ENCODE measurements at regions not wholly inside any gene's neighbourhood (a gene's known extent, or its start where the extent isn't known, plus 50 kb on each side); places are given as distances from the start of the nearest gene placed in this dataset.

DNA sequence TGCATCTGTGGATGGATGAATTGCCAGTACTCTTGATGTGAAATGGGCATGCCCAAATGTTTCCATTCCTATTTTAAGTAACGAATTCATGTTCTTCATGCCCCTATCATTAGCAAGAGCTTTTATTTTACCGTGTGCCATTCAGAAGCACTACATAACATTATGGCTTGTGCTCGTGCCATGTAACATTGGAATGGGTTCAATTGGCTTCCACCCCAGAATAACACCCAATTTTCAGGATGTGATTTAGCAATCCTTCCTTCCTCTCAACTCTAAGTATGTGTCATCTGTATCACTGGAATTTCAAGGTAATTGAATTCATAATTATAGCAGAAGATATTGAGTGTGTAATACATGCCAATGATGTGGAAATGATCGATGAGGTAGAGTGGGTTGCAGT is 145.8 kb upstream of the TMPO start:
- no peak for DNase-seq

GRCh38 chr12:98370976-98371375 is 144.4 kb upstream of the TMPO start:
- DNase-seq, result no peak

- no peak for DNase-seq
These were observed 144.0 kb upstream of the TMPO start for GRCh38 chr12:98371419-98371818.

GRCh38 chr12:98372340-98373024 is 142.9 kb upstream of the TMPO start:
- DNase-seq, result no peak

GRCh38 chr12:98373025-98373554 is 142.3 kb upstream of the TMPO start:
- peak; percentile 43 for DNase-seq

- DNase-seq, result no peak
These were observed 141.4 kb upstream of the TMPO start for GRCh38 chr12:98374007-98374406.

DNA sequence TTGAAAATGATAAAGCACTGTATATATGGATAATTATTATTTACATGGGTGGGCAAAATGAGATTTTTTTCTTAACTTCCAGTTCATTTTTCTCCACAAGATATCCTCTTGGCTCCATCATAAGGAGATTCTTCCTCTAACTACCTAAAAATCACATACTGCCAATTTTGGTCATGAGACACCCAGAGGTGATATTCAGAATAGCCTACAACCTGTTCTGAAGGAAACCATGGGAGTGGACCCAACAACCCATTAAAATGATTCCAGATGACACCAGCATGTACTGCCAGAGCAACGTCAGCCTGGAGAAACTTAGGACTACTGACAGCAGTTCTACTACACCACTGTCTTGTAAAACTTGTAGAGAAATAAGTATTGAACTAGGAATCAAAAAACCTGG is 136.3 kb upstream of the TMPO start:
- DNase-seq, result no peak

DNA sequence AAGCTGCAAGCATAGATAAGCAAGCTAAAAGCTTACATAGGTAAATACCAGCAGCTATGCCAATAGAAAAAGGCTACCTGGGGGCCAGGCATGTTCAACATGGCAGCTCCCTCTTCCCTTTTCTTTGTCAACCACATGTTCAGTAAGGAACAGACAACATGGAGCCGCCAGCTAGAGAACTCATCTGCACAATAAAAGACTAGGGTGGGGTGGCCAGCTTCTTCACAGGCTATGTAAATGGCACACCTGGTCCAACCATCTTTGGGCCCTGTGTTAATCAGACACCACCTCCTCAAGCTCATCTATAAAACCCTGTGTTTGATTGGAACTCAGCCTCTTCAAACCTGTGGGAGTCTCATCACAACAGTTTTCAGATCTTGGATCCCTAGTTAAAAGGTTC is 129.7 kb upstream of the TMPO start:
- DNase-seq, result no peak

GRCh38 chr12:98387444-98387843 is 127.9 kb upstream of the TMPO start:
- no peak for DNase-seq

DNA sequence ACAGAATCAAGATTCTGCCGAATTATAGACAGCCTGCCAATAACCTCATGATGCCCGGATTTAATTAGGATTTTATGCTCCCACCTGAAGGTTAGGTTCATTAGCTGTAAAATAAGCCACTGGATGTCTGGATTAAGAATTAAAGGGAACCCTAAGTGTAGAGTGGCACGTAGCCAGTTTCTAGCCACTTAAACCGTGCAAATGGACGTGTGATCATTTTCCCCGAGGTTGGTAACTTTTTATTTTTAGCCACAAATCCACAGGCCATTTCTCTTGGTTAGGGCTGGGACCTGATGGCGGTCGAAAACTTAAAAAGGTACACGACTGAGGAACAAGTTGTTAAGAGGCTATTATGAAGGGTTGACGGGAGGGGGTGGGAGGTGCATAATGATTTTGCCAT is 127.3 kb upstream of the TMPO start:
- DNase-seq, result no peak

DNA sequence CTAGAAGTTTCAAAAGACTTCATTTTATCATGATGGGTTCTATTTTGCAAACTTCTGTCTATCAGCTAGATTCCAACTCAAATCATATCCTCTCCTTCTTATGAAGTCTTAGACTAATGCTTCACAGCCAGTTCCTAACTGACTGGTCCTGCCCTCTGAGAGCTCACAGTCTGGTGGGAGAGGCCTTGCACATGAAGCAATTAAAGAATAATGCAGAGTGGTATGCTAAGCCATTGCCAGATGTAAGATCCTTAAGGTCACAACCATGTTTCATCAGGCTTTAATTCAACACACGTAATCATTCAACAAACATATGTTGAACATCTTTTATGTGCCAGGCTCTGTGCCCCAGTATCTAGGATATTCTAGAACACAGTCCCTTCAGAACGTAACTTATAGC is 125.8 kb upstream of the TMPO start:
- DNase-seq, result no peak

GRCh38 chr12:98397323-98398105 is 117.9 kb upstream of the TMPO start:
- DNase-seq, result peak; percentile 76

DNA sequence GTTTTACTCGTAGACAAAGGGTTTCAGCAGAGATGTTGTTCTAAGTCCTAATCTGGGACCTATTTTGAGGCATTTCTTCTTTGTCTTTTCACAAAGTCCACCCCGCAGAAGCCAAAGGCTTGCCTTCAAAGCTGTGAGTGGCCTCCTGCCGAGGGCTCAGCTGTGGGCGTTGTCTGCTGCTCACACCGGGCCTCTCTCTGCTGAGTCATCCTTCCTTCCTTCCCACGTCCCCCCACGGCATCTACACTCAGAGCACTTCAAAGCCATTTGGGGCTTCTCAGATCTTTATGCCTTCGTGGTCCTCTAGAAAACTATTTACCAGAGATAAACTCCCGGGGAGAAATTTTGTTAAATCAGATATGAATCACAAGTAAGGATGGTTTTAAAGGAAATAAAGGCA is 115.9 kb upstream of the TMPO start:
- DNase-seq, result peak; percentile 70

- no peak for DNase-seq
These were observed 114.0 kb upstream of the TMPO start for GRCh38 chr12:98401427-98401826.

DNA sequence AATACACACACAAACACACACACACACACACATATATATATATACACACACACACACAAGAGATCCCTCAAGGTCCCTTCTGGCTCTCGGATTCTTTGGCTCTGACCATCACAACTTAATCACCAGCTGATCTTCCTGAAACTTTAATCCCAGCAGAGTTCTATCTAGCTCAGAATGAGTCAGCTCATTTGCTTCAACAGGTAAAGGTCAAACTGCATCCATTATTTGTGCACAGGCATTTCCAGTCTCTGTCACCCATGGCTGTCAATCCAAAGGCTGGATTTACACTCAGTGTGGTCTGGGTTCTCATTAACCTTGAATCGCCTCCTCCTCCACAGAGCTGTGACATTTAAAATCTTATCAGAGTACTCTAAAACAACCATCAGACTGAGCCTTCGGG is 113.3 kb upstream of the TMPO start:
- no peak for DNase-seq

DNA sequence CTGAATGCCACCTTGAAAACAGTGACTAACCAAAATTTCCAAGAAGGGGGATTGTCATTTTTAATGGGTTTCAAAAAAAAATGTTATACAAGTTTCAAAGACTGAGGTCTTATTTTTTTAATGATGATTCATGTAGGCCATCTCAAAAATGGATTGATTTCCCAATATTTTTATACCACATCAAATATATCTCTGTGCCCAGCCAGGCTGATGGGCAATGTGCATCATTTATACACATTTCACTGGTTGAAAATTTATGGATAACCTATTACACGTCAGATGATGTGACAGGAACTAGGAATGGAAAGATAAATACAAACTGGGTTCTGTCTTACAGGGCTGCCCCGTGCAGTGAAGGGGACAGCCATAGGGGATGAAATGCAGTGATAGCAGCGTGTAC is 112.7 kb upstream of the TMPO start:
- DNase-seq, result no peak

DNA sequence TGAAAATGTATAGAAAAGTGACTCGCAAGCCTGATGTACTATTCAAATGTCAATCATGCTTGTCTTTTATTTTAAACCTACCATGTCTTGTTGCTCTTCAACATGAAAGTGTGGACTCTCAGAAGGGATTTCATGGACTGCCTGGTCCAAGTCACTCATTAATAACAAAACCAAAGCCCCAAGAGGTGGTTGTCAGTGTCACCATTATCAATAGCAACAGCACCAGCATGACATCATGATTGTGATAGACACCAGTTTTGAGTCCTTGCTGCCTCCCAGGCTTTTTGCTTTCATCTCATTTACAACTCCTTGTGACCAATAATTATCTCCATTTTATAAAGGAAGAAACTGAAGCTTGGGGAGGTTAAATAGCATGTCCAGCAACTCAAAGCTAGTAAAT is 112.0 kb upstream of the TMPO start:
- no peak for DNase-seq

- DNase-seq, result no peak
These were observed 111.5 kb upstream of the TMPO start for GRCh38 chr12:98403936-98404335.

- DNase-seq, result no peak
These were observed 109.5 kb upstream of the TMPO start for GRCh38 chr12:98405805-98406366.

DNA sequence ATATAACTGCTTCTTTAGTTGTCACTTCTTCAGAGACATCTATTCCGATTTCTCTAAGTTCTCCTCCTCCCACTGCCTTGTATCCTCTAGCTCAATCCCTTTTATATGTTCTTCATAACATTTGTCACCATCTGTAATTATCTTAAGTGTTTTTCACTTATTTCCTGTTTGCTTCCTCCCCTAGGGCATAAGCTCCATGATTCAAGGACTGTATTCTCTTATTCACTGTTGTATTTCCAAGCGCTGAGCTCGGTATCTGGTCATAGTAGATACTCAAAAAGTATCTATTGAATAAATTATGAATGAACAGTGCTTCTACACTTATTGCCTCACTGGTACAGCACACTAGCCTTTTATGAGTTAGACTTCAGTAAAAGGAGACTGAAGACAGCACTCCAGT is 109.0 kb upstream of the TMPO start:
- DNase-seq, result no peak

DNA sequence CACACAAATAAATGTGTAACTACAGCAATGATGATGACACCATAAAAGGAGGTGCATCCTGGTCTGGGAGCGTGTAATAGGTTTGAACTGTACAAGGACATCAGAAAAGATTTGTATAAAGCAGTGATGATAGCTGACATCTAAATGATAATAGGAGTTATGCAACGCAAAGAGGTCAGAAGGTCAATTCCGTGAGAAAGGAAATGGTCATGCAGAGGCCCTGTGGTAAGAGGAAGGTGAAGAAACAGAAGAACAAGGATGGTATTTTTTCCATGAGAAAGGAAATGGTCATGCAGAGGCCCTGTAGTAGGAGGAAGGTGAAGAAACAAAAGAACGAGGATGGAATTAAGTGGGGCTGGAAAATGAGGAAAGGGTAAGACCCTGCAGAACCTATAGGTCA is 106.7 kb upstream of the TMPO start:
- DNase-seq, result no peak

- DNase-seq, result no peak
These were observed 105.8 kb upstream of the TMPO start for GRCh38 chr12:98409548-98409947.

DNA sequence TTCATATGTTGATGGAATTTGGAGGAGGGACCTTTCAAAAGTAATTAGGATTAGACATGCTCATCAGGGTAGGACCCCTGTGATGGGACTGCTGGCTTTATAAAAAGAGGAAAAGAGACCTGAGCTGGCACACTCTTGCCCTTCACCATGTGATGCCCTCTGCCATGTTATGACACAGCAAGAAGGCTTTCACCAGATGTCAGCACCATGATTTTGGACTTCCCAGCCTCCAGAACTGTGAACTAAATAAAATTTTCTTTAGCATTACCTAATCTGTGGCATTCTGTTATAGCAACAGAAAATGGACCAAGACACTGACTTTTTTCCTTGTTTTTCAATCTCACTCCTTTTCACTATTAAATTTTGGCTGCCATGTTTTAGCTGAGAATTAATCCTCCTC is 105.0 kb upstream of the TMPO start:
- DNase-seq, result no peak

- peak; percentile 49 for DNase-seq
These were observed 98.5 kb upstream of the TMPO start for GRCh38 chr12:98416845-98417244.
